Islet precursor cell (in vitro differentiated cells): ENCODE measurements at regions not wholly inside any gene's neighbourhood (a gene's known extent, or its start where the extent isn't known, plus 50 kb on each side); places are given as distances from the start of the nearest gene placed in this dataset.
"Not testable (repeated sequence)": the region's sequence is repeated elsewhere in the genome, so short reads cannot be mapped to it uniquely, and the experiment has no call there.

Experiments
- DNase-seq: peaks from one replicate; pipeline ENCODE4 v3.0.0-alpha.2; 2018

DNA sequence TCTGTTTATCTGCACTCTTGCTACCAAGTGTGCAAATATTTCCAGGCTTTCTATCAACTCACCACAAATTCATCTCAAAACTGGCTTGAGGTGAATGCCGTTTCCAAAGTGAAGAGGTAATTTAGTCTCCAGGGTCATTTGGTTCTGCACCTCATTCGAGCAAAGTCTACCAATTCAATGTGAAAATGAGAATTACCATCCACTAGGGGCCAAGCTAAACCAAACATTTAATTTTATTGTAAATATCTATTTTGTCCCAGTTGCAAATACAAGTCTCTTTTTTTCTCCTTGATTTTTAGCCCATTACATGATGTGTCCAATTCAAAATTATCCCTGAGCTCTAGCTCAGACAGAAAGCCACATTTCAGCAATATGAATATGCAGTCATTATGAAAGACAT, 152.3 kb upstream of the PTBP2 start:
- no peak for DNase-seq

DNA sequence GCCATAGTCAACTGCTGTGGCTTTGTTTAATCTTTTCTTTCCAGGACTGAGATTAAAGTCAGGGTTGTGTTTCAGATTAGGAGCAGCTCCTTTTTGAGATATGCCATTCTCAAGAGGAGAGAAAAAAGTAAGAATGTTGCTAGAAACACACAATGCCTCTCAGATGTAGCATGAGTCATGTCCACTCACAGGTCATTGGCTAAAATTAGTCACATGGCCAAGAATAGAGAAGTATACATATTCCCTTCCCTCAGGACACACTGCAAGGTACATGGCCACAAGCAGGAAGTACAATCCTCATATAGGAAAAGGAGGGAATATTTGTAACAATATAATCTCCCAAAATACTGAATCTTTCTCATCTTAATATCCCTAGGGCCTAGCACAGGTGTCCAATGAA, 141.9 kb upstream of the PTBP2 start:
- no peak for DNase-seq

DNA sequence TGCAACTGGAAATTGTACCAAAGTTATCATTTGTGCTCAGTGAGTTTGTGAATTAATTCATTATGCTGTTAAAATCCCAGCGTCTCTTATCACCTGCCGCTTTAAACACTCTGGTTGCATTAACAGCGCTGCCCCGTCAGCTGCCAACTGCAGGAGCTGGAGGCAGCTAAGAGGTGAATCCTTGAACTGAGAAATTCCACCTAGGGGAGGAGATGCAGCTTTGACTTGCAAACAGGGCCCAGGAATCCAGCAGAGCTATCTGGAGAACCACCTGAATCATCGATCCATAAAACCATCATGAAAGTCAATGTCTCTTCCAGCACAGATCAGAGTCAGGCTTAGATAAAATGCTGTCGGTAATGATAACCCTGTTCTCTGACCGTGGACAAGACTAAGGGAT, 140.7 kb upstream of the PTBP2 start:
- no peak for DNase-seq

DNA sequence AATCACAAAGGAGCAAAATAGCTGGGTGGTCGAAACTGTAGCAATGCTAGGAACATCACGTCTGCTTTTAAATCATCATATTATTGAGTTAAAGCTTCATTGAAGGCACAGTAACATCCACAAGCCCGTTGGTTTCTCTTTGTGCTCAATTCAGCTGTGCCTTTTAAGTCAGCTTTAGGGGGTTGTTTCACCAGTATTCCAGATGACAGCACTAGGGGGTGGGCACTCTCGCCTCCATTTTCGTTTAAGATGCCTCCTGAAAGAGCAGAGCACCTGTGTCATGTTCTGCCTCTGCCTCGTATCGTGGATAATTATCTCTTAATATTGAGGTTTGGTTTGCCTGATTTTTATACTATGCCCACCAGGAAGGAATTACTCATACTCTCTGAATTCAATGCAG, 139.8 kb upstream of the PTBP2 start:
- no peak for DNase-seq

DNA sequence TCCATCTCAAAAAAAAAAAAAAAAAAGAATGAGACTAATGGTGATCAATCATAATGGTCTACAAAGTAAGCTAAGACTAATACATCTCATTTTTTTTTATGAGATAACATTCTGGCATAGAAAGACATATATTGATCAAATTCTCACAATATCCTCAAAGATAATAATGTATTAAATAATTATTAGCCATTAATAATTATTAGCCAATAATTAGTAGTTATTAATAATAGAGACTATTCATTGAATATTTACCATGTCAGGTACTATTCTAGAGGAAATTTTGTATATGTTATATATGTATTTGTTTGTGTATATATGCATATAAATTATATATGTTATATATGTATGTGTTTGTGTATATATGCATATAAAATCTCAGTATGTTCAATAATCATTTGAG, 137.7 kb upstream of the PTBP2 start:
- DNase-seq = no peak

DNA sequence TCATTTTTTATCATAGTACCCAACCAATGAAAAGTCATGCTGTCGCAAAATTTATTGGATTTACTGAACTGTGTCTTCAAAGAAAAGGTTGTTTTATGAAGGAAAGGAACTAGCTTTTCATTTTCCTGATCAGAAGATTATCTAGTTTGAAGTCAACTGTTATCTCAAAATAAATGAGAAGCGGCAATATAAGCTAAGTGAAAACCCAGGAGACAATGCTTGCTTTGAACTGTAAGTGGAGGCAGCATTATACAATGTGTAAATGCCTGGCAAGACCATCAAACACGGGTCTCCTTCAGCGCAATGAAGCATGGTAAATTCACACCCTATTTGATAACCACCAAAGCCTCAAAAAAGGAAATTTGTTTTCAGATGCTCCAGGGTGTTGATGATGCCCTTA, 134.4 kb upstream of the PTBP2 start:
- no peak for DNase-seq

DNA sequence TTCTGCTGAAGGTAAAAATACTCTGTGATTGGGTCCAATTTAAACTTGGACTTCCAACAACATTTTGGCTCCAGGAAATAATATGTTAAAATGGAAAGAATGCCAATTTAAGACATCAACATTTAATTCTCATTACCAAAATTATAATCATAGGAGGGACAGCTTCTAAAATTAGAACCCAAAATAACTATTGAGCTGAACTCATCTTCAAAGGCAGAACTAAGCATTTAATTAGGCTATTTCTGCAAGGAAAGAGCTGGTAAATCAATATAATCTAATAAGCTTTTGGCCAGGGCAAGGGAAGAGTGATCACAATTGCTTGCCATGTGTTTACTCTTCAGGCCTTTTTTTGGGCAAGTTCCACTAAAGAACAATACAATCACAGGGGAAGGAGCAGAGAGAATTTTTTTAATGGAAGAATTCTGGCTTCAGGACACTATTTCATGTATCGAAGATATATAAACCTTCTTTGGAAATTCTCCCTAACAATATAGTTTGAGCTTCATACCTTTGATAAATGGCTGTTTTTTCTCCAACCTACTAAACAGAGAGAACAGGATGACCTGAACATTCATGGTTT, 133.1 kb upstream of the PTBP2 start:
- no peak for DNase-seq

DNA sequence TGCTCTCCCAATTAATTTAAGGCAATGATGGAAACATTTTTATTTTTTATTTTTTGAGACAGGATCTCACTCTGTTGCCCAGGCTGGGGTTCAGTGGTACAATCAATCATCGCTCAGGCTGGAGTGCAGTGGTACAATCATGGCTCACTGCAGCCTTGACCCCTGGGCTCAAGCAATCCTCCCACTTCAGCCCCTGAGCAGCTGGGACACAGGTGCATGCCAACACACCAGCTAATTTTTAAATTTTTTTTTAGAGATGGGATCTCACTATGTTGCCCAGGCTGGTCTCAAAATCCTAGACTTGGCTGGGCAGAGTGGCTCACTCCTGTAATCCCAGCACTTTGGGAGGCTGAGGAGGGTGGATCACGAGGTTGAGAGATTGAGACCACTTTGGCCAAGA, 126.1 kb upstream of the PTBP2 start:
- not testable (repeated sequence) for DNase-seq

DNA sequence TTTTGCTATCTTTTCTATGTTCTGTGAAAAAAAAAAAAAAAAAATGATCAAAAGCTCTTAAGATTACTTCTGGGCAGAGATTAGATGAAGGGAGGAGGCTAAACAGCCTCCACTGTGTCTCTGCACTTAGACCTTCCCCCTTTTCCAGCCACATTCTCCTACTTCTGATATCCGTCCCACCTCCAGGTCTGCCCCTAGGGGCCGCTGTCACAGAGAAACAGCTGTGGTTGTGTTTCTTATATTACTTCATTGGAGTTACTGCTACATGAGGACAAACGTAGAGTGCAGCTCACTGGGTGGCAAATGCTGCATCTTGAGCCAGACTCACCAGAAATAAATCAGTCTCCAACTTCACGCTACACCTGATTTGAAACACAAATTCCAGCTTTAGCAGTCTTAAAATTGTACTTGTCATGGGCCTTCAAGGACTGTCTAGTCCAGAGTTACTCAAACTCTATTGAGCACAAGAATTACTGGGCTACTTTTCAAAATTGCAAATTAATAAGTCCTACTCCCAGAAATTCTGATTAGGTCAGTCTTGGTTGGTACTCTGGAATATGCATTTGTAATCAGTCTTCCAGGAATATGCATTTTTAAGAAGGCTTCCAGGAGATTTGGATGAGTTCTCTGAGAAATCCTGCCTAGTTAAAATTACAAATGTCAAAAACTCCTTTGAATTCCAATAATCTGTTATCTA, 125.2 kb upstream of the PTBP2 start:
- peak; percentile 74 for DNase-seq

DNA sequence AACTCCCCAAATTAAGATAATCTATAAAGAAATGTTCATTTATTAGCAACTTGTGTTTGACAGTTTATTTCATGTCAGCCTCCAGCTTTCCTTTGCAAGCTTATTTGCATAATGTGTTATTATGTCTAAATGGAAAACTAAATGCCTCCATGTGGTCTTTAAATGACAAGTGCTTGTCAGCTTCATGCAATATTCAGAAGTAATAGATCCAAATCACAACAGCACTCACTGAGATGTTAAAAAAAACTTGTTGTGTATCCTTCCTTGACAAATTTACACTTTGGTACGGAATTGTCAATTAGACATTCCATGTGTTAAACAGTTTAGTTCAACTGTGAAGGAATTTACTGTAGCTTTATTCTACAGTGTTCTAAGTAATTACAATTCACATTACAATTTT, 124.4 kb upstream of the PTBP2 start:
- DNase-seq = no peak

DNA sequence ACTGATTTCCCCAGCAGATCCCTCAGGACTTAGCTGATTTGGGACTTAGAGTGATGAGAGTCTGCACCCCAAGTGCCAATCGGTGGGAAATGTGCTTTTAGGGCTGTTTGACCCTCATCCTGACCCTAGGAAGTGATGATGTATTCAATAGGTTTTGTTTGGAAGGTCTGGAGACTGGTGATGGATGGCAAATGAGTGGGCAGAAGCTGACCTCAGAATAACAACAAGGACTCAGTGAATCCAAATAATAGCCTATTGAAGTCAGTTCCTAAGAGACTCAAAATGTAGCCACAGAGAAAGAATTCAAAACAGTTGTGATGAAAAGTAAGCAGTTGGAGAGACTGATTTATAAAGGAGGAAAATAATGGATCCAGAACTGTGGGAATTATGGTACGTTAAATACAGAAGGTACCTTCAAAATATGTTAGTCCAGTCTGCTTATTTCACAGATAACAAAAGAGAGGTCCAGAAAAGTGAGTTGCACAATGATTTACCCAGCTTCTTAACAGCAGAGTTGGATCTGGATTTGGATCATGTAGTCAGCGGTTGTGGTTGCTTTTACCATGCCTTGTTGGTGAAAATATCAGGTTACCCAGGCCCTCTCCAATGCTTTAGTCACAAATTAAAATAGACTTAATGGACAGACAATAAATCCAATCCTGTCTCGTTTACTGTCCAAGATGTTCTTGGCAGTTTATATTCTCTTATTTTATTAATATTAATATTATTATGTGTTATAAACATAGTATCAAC, 123.0 kb upstream of the PTBP2 start:
- DNase-seq = no peak

DNA sequence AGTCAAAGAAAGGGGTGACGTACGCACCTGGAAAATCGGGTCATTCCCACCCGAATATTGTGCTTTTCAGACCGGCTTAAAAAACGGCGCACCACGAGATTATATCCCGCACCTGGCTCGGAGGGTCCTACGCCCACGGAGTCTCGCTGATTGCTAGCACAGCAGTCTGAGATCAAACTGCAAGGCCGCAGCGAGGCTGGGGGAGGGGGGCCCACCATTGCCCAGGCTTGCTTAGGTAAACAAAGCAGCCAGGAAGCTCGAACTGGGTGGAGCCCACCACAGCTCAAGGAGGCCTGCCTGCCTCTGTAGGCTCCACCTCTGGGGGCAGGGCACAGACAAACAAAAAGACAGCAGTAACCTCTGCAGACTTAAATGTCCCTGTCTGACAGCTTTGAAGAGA, 117.0 kb upstream of the PTBP2 start:
- not testable (repeated sequence) for DNase-seq

DNA sequence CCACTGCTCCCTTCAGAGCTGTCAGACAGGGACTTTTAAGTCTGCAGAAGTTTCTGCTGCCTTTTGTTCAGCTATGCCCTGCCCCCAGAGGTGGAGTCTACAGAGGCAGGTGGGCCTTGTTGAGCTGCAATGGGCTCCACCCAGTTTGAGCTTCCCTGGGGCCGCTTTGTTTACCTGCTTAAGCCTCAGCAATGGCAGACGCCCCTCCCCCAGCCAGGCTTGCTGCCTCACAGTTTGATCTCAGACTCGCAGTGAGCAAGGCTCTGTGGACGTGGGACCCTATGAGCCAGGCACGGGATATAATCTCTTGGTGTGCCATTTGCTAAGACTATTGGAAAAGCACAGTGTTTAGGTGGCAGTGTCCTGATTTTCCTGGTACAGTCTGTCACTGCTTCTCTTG, 104.2 kb upstream of the PTBP2 start:
- not testable (repeated sequence) for DNase-seq

DNA sequence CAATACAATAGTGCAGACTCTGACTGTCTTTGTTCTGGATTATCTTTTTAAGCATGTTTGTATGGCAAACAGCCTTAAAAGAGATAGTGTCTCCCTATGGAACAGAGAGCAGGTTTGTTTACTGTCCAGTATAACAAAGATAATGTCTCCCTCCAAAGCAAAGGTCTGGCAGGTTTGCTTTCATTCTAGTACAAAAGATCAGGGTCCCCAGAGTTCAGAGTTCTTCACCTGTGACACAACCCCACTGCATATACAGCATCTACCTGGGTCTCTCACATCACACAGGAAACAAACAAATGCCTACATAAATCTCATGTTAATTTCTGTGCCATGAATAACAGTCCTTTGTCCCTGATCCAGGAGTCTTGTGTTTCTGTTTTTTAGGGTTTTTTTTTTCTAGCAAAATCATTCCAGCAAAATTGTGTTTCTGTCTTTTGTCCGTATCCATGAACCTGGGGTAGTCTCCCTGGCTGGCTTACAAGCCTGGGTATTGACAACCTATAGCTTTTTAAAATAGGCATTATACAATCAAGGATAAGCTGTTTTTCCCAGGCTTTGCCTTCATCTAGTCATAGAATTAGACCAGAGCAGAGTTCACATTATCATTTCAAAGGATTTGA, 89.4 kb upstream of the PTBP2 start:
- DNase-seq = no peak

DNA sequence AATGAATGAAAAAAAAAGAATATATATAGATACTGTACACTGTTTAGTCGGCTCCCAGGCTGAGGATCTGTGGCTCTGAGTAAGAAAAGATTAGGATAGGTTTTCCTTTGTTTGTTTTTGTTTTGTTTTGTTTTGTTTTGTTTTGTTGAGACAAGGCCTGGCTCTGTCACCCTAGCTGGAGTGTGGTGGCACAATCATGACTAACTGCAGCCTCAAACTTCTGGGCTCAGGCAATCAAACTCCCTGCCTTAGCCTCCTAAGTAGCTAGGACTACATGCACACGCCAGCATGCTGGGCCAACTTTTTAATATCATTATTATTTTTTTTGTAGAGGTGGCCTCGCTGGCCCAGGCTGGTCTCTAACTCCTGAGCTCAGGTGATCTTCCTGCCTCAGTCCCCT, 87.9 kb upstream of the PTBP2 start:
- no peak for DNase-seq

DNA sequence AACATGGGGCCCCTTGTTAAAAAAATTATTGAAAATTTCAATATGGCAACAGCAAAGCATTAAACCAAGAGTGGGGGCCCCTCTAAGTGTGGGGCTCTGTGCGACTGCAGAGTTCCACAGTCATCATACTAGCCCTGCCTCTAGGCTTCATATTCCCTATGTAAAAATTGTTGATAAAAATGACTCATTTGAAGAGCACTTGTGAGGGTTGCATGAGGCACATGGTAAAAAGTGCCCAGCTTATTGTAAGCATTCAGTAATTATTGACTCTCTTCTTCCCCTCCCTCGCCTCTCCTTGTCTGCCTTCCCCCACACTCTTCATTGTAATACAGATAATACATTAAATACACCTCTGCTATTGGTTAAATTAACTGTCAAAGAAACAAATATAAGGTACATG, 86.7 kb upstream of the PTBP2 start:
- DNase-seq = no peak

DNA sequence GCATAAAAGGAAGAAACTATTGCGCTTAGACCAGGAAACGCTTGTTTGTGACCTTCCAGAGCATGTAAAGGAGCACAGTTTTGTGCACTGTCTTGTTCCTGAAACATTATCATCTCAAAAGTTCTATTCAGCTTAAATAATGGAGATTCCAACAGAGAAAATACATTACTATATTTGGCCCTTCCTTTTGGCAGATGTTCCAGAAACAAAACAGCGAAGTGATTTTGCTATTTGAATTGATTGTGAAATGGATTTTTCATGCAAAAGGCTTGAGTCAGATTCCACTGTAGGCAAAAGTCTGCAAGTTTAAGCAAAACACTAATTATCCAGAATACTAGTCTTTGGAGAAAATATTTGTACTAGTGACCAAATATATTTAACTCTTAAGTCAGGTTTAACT, 80.3 kb upstream of the PTBP2 start:
- DNase-seq = no peak

DNA sequence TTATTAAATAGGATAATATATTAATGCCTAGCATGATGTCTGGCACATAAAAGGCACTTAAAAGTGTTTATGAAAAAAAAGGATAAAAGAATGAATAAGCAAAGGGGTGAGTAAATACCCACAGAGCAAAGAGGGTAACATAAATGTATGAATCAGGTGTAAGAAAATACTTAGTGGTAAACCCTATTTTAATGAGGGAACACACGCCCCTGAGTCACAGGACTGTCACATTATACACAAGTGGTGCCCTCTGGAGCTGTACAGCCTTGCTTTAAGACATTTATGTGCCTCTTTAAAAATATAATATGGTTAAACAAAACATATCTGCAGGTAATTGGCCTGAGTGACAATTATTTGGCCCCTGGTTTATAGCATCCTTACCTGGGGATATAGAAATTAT, 78.1 kb upstream of the PTBP2 start:
- no peak for DNase-seq

DNA sequence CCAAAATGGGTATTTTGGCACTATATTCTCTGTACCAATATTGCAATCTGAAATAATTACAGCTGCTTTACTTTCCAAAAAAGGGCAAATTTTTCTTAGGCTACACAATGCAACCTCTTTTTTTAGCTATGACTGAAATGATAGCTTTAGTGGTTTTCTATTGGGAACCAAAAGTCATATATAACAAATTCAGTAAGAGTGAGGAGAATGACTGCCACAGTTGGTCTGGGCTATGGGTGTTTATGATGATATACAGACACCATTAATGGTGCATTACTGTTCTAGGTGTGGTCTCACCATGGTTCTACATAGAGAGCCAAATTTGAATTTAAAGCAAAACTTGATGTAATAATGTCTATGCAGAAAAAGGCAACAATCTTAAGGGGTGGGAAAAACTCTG, 72.3 kb upstream of the PTBP2 start:
- no peak for DNase-seq

DNA sequence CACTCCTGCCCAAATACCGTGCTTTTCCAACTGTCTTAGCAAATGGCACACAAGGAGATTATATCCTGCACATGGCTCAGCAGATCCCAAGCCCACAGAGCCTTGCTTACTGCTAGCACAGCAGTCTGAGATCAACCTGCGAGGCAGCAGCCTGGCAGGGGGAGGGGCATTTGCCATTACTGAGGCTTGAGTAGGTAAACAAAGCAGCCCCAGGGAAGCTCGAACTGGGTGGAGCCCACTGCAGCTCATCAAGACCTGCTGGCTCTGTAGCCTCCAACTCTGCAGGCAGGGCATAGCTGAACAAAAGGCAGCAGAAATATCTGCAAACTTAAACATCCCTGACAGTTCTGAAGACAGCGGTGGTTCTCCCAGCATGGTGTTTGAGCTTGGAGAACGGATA, 70.1 kb upstream of the PTBP2 start:
- peak; percentile 48 for DNase-seq

DNA sequence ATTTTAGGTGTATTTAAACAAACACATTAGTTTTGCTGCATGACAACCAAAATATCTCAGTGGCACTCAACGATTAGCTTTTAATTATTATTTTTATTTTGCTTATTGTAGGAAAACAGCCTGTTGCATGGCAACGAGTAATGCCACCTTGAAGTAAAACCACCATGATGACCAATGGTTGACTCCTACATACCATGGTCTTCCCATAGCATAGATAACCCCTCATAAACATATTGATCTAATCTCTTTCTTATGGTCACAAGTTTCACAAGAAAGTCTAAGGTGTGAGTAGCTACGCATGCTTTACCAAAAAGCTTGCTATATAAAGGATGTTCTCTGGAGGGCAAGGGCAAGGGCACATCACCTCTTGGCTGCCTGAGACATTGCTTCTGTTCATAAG, 61.5 kb upstream of the PTBP2 start:
- DNase-seq = no peak

DNA sequence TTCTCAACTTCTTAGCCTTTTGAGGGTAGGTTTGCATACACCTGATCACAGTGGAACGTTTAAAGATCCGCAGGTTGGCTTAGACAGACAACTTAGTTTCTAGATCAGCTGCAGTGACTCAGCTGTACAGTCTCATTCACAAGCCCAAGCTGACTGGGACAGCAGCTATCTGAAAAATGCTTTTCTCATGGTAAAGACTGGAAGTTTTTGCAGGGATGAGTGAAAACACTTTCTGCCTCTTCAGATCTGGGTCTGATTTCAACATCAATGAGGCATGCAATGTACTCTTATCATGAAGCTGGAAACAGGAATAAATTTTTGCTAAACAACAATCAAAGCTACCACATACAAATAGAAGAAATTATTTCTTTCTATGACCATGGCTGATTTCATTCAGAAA, 61.1 kb upstream of the PTBP2 start:
- DNase-seq = no peak
